ENCODE measurements at regions not wholly inside any gene's neighbourhood (a gene's known extent, or its start where the extent isn't known, plus 50 kb on each side); places are given as distances from the start of the nearest gene placed in this dataset.

DNA sequence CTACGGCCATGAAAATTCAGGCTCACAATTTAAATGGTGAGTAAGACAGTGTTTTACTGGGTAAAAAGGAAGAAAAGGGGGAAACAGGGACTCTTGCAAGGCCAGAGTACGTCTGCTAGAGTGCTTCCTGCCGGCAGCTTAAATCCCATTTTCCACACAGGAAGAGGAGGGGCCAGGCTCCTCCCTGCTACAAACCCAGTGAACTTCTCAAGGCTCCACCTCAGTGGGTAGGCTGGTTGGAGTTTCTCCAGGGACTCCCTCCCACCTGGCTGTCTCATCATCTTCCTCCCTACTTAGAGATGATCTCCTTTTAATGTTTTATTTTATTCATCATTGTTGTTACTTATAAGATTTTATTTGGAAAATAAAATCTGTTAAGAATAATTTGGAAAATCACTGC lies 62.6 kb upstream of the SEMA3C start:
- TF ChIP-seq EZH2 (IDR thresholded peaks at IDR 0.05; ENCODE audit: borderline replicate concordance, insufficient read depth, low read depth, low read length, poor library complexity, severe bottlenecking): no peak
- TF ChIP-seq, protein P1, sequence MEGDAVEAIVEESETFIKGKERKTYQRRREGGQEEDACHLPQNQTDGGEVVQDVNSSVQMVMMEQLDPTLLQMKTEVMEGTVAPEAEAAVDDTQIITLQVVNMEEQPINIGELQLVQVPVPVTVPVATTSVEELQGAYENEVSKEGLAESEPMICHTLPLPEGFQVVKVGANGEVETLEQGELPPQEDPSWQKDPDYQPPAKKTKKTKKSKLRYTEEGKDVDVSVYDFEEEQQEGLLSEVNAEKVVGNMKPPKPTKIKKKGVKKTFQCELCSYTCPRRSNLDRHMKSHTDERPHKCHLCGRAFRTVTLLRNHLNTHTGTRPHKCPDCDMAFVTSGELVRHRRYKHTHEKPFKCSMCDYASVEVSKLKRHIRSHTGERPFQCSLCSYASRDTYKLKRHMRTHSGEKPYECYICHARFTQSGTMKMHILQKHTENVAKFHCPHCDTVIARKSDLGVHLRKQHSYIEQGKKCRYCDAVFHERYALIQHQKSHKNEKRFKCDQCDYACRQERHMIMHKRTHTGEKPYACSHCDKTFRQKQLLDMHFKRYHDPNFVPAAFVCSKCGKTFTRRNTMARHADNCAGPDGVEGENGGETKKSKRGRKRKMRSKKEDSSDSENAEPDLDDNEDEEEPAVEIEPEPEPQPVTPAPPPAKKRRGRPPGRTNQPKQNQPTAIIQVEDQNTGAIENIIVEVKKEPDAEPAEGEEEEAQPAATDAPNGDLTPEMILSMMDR (IDR thresholded peaks at IDR 0.05): no peak

Measured in B cell (primary cell).